ENCODE measurements at regions not wholly inside any gene's neighbourhood (a gene's known extent, or its start where the extent isn't known, plus 50 kb on each side); places are given as distances from the start of the nearest gene placed in this dataset.

GRCh38 chr10:113266147-113266546, 286.7 kb upstream of the HABP2 start:
- no peaks in the 10 kb centered on the region for H3K79me2 ChIP-seq (ENCODE audit: insufficient read depth, low read depth, low read length)
- H3K4me1 ChIP-seq (ENCODE audit: insufficient read depth, low read length, poor library complexity, severe bottlenecking): no peaks in the 10 kb centered on the region
- intact Hi-C loops (cut with micrococcal nuclease; ENCODE audit: unreplicated experiment): no loop called here
- no peak overlapping the region for H3K27ac ChIP-seq (ENCODE audit: low read depth, low read length, poor library complexity, severe bottlenecking)
- no peak overlapping the region for H3K4me3 ChIP-seq (ENCODE audit: low read depth, low read length, poor library complexity, severe bottlenecking)
- H3K9me3 ChIP-seq (ENCODE audit: low read length): no peaks in the 10 kb centered on the region
- no peak for TF ChIP-seq EZH2phosphoT487 (IDR thresholded peaks at IDR 0.05; ENCODE audit: borderline replicate concordance, low read depth, low read length)
- TF ChIP-seq CTCF (conservative IDR thresholded peaks at IDR 0.05; ENCODE audit: low read length): no peak
- no peak overlapping the region for H2AFZ ChIP-seq (ENCODE audit: low read length)
- no peaks in the 10 kb centered on the region for H4K20me1 ChIP-seq (ENCODE audit: insufficient read depth, low read length)
- no peaks in the 10 kb centered on the region for H3K36me3 ChIP-seq (ENCODE audit: insufficient read depth, low read length)
- POLR2A ChIA-PET: no interaction called here
- H3K4me2 ChIP-seq (ENCODE audit: low read length): no peak overlapping the region
- no peaks in the 10 kb centered on the region for H3K9me2 ChIP-seq (ENCODE audit: insufficient read depth, low read length)
- CTCF ChIA-PET (ENCODE audit: unreplicated experiment): no interaction called here
- DNase-seq (ENCODE audit: low spot score): no peak
- BruUV-seq (replicated peaks): no TSS peak

- Histone ChIP-seq H4K20me1 (ENCODE audit: insufficient read depth, low read length) (no peaks in the 10 kb centered on the region), H3K9me2 (ENCODE audit: insufficient read depth, low read length) (no peaks in the 10 kb centered on the region), H3K4me1 (ENCODE audit: insufficient read depth, low read length, poor library complexity, severe bottlenecking) (peaks cover 1% of the 10 kb centered on the region), H3K36me3 (ENCODE audit: insufficient read depth, low read length) (no peaks in the 10 kb centered on the region), H2AFZ (ENCODE audit: low read length) (no peak overlapping the region), H3K27ac (ENCODE audit: low read depth, low read length, poor library complexity, severe bottlenecking) (no peak overlapping the region), H3K9me3 (ENCODE audit: low read length) (no peaks in the 10 kb centered on the region), H3K4me2 (ENCODE audit: low read length) (no peak overlapping the region), H3K4me3 (ENCODE audit: low read depth, low read length, poor library complexity, severe bottlenecking) (no peak overlapping the region), H3K79me2 (ENCODE audit: insufficient read depth, low read depth, low read length) (no peaks in the 10 kb centered on the region)
- CTCF ChIA-PET (ENCODE audit: unreplicated experiment): no interaction called here
- intact Hi-C loops (cut with micrococcal nuclease; ENCODE audit: unreplicated experiment): no loop called here
- no peak for DNase-seq (ENCODE audit: low spot score)
- no TSS peak for BruUV-seq (replicated peaks)
- POLR2A ChIA-PET: interaction anchor here (0.7 to 1.4 kb wide), 2 partner anchors 44 to 428 kb away, joined by 3 read pairs; no protein-coding TSS in a partner anchor
- TF ChIP-seq CTCF (conservative IDR thresholded peaks at IDR 0.05; ENCODE audit: low read length) (no peak), EZH2phosphoT487 (IDR thresholded peaks at IDR 0.05; ENCODE audit: borderline replicate concordance, low read depth, low read length) (no peak)
These were observed 285.0 kb upstream of the HABP2 start for GRCh38 chr10:113267619-113268562.

GRCh38 chr10:113269333-113269732, 283.5 kb upstream of the HABP2 start:
- no TSS peak for BruUV-seq (replicated peaks)
- intact Hi-C loops (cut with micrococcal nuclease; ENCODE audit: unreplicated experiment): no loop called here
- TF ChIP-seq CTCF (conservative IDR thresholded peaks at IDR 0.05; ENCODE audit: low read length) (no peak), EZH2phosphoT487 (IDR thresholded peaks at IDR 0.05; ENCODE audit: borderline replicate concordance, low read depth, low read length) (no peak)
- no peaks in the 10 kb centered on the region for H3K79me2 ChIP-seq (ENCODE audit: insufficient read depth, low read depth, low read length)
- no peaks in the 10 kb centered on the region for H3K9me3 ChIP-seq (ENCODE audit: low read length)
- H3K4me3 ChIP-seq (ENCODE audit: low read depth, low read length, poor library complexity, severe bottlenecking): no peak overlapping the region
- ChIA-PET POLR2A (interaction anchor here (1.4 kb wide), 1 partner anchor 43 kb away, joined by 3 read pairs; no protein-coding TSS in a partner anchor), CTCF (ENCODE audit: unreplicated experiment) (no interaction called here)
- H4K20me1 ChIP-seq (ENCODE audit: insufficient read depth, low read length): no peaks in the 10 kb centered on the region
- no peak for DNase-seq (ENCODE audit: low spot score)
- no peaks in the 10 kb centered on the region for H3K36me3 ChIP-seq (ENCODE audit: insufficient read depth, low read length)
- H3K9me2 ChIP-seq (ENCODE audit: insufficient read depth, low read length): no peaks in the 10 kb centered on the region
- peaks cover 7% of the 10 kb centered on the region for H3K4me1 ChIP-seq (ENCODE audit: insufficient read depth, low read length, poor library complexity, severe bottlenecking)
- H3K4me2 ChIP-seq (ENCODE audit: low read length): no peak overlapping the region
- no peak overlapping the region for H3K27ac ChIP-seq (ENCODE audit: low read depth, low read length, poor library complexity, severe bottlenecking)
- H2AFZ ChIP-seq (ENCODE audit: low read length): no peak overlapping the region
